Activated CD4-positive, alpha-beta T cell treated with anti-CD3 and anti-CD28 coated beads, Interleukin-2, amount 10 ng/mL, durations not matched to agents 24 days and 14 days (primary cell): ENCODE measurements at regions not wholly inside any gene's neighbourhood (a gene's known extent, or its start where the extent isn't known, plus 50 kb on each side); places are given as distances from the start of the nearest gene placed in this dataset.

Experiments
- DNase-seq: peaks from one replicate; pipeline ENCODE4 v3.0.0; 2022
- H3K27ac Mint-ChIP-seq: one replicate; pipeline ENCODE4 v1.8.0; 2022; ENCODE audit warnings: mild to moderate bottlenecking, mixed read lengths
- H3K27me3 Mint-ChIP-seq: one replicate; pipeline ENCODE4 v1.8.0; 2022; ENCODE audit warnings: mixed read lengths
- H3K36me3 Mint-ChIP-seq: one replicate; pipeline ENCODE4 v1.8.0; 2022; ENCODE audit warnings: low read depth, mild to moderate bottlenecking, mixed read lengths
- H3K4me1 Mint-ChIP-seq: one replicate; pipeline ENCODE4 v1.8.0; 2021; ENCODE audit warnings: mixed read lengths
- H3K4me3 Mint-ChIP-seq: one replicate; pipeline ENCODE4 v1.8.0; 2022; ENCODE audit warnings: mild to moderate bottlenecking, moderate library complexity, mixed read lengths
- H3K9me3 Mint-ChIP-seq: one replicate; pipeline ENCODE4 v1.8.0; 2021; ENCODE audit warnings: mixed read lengths
- intact Hi-C: fragments of 100-400 bp; cut with micrococcal nuclease; formaldehyde crosslinking; loops from one replicate; pipeline ENCODE4 v1.15.1; 2023

- peaks cover 20% of the 10 kb centered on the region for H3K27me3 Mint-ChIP-seq
- no peak overlapping the region for H3K4me3 Mint-ChIP-seq
- H3K9me3 Mint-ChIP-seq = no peaks in the 10 kb centered on the region
Measured at GRCh38 chr6:90917376-90917775, 330.5 kb upstream of the MAP3K7 start.

GRCh38 chr6:90916968-90917367, 330.1 kb upstream of the MAP3K7 start:
- intact Hi-C loops = no loop called here
- no peaks in the 10 kb centered on the region for H3K4me1 Mint-ChIP-seq
- peaks cover 20% of the 10 kb centered on the region for H3K27me3 Mint-ChIP-seq
- no peak for DNase-seq
- no peak overlapping the region for H3K27ac Mint-ChIP-seq
- H3K9me3 Mint-ChIP-seq = no peaks in the 10 kb centered on the region
- no peaks in the 10 kb centered on the region for H3K36me3 Mint-ChIP-seq
- no peak overlapping the region for H3K4me3 Mint-ChIP-seq

More at GRCh38 chr6:90917376-90917775, 330.5 kb upstream of the MAP3K7 start:
- H3K4me1 Mint-ChIP-seq = no peaks in the 10 kb centered on the region
- intact Hi-C loops = no loop called here
- DNase-seq = no peak
- H3K36me3 Mint-ChIP-seq = no peaks in the 10 kb centered on the region
- H3K27ac Mint-ChIP-seq = no peak overlapping the region

GRCh38 chr6:90915224-90915915, 328.5 kb upstream of the MAP3K7 start:
- DNase-seq = no peak
- Mint-ChIP-seq H3K4me1 (no peaks in the 10 kb centered on the region), H3K36me3 (no peaks in the 10 kb centered on the region), H3K4me3 (no peak overlapping the region), H3K27ac (no peak overlapping the region), H3K27me3 (peaks cover 16% of the 10 kb centered on the region), H3K9me3 (no peaks in the 10 kb centered on the region)
- intact Hi-C loops = no loop called here

- H3K36me3 Mint-ChIP-seq = no peaks in the 10 kb centered on the region
- no peak overlapping the region for H3K4me3 Mint-ChIP-seq
- H3K27me3 Mint-ChIP-seq = peaks cover 12% of the 10 kb centered on the region
- H3K27ac Mint-ChIP-seq = no peak overlapping the region
- no peak for DNase-seq
- no peaks in the 10 kb centered on the region for H3K9me3 Mint-ChIP-seq
- intact Hi-C loops = no loop called here
- no peaks in the 10 kb centered on the region for H3K4me1 Mint-ChIP-seq
Measured at GRCh38 chr6:90914312-90914711, 327.4 kb upstream of the MAP3K7 start.

- Mint-ChIP-seq H3K36me3 (no peaks in the 10 kb centered on the region), H3K9me3 (no peaks in the 10 kb centered on the region), H3K27ac (no peak overlapping the region), H3K27me3 (peaks cover 14% of the 10 kb centered on the region), H3K4me1 (no peaks in the 10 kb centered on the region), H3K4me3 (no peak overlapping the region)
- no peak for DNase-seq
- intact Hi-C loops = no loop called here
Measured at GRCh38 chr6:90913266-90913960, 326.5 kb upstream of the MAP3K7 start.

- Mint-ChIP-seq H3K4me3 (no peak overlapping the region), H3K4me1 (no peaks in the 10 kb centered on the region), H3K27ac (no peak overlapping the region), H3K36me3 (no peaks in the 10 kb centered on the region), H3K27me3 (peaks cover 11% of the 10 kb centered on the region), H3K9me3 (no peaks in the 10 kb centered on the region)
- DNase-seq = no peak
- intact Hi-C loops = no loop called here
Measured at GRCh38 chr6:90911642-90912041, 324.8 kb upstream of the MAP3K7 start.

GRCh38 chr6:90910893-90911292, 324.0 kb upstream of the MAP3K7 start:
- no peak for DNase-seq
- H3K27me3 Mint-ChIP-seq = peaks cover 8% of the 10 kb centered on the region
- no peaks in the 10 kb centered on the region for H3K4me1 Mint-ChIP-seq
- intact Hi-C loops = no loop called here
- H3K36me3 Mint-ChIP-seq = no peaks in the 10 kb centered on the region
- H3K9me3 Mint-ChIP-seq = no peaks in the 10 kb centered on the region
- H3K27ac Mint-ChIP-seq = no peak overlapping the region
- no peak overlapping the region for H3K4me3 Mint-ChIP-seq

GRCh38 chr6:90907931-90908655, 321.2 kb upstream of the MAP3K7 start:
- no peaks in the 10 kb centered on the region for H3K36me3 Mint-ChIP-seq
- DNase-seq = no peak
- H3K9me3 Mint-ChIP-seq = no peaks in the 10 kb centered on the region
- peaks cover 8% of the 10 kb centered on the region for H3K27me3 Mint-ChIP-seq
- H3K27ac Mint-ChIP-seq = no peak overlapping the region
- no peaks in the 10 kb centered on the region for H3K4me1 Mint-ChIP-seq
- intact Hi-C loops = no loop called here
- no peak overlapping the region for H3K4me3 Mint-ChIP-seq

GRCh38 chr6:90905351-90905750, 318.5 kb upstream of the MAP3K7 start:
- H3K27me3 Mint-ChIP-seq = peaks cover 5% of the 10 kb centered on the region
- H3K36me3 Mint-ChIP-seq = no peaks in the 10 kb centered on the region
- no peaks in the 10 kb centered on the region for H3K4me1 Mint-ChIP-seq
- no peak overlapping the region for H3K27ac Mint-ChIP-seq
- DNase-seq = no peak
- no peaks in the 10 kb centered on the region for H3K9me3 Mint-ChIP-seq
- no peak overlapping the region for H3K4me3 Mint-ChIP-seq
- intact Hi-C loops = no loop called here

- no peaks in the 10 kb centered on the region for H3K4me1 Mint-ChIP-seq
- intact Hi-C loops = no loop called here
- H3K36me3 Mint-ChIP-seq = no peaks in the 10 kb centered on the region
- H3K4me3 Mint-ChIP-seq = no peak overlapping the region
- H3K9me3 Mint-ChIP-seq = no peaks in the 10 kb centered on the region
- DNase-seq = no peak
- H3K27me3 Mint-ChIP-seq = peaks cover 8% of the 10 kb centered on the region
- no peak overlapping the region for H3K27ac Mint-ChIP-seq
Measured at GRCh38 chr6:90900034-90900433, 313.2 kb upstream of the MAP3K7 start.

GRCh38 chr6:90898763-90899162, 311.9 kb upstream of the MAP3K7 start:
- Mint-ChIP-seq H3K36me3 (no peaks in the 10 kb centered on the region), H3K9me3 (no peaks in the 10 kb centered on the region), H3K27ac (no peak overlapping the region), H3K4me1 (no peaks in the 10 kb centered on the region), H3K4me3 (no peak overlapping the region), H3K27me3 (peaks cover 8% of the 10 kb centered on the region)
- intact Hi-C loops = no loop called here
- DNase-seq = no peak

- H3K9me3 Mint-ChIP-seq = no peaks in the 10 kb centered on the region
- no peak for DNase-seq
- intact Hi-C loops = no loop called here
- H3K36me3 Mint-ChIP-seq = no peaks in the 10 kb centered on the region
- H3K4me1 Mint-ChIP-seq = no peaks in the 10 kb centered on the region
- H3K27me3 Mint-ChIP-seq = peaks cover 8% of the 10 kb centered on the region
- no peak overlapping the region for H3K27ac Mint-ChIP-seq
- no peak overlapping the region for H3K4me3 Mint-ChIP-seq
Measured at GRCh38 chr6:90896075-90896547, 309.2 kb upstream of the MAP3K7 start.

- no peaks in the 10 kb centered on the region for H3K9me3 Mint-ChIP-seq
Measured at GRCh38 chr6:90895299-90896074, 308.6 kb upstream of the MAP3K7 start.

More at GRCh38 chr6:90895299-90896074, 308.6 kb upstream of the MAP3K7 start:
- intact Hi-C loops = no loop called here
- H3K4me3 Mint-ChIP-seq = no peak overlapping the region
- no peak overlapping the region for H3K27ac Mint-ChIP-seq
- no peak for DNase-seq
- H3K27me3 Mint-ChIP-seq = peaks cover 8% of the 10 kb centered on the region
- no peaks in the 10 kb centered on the region for H3K36me3 Mint-ChIP-seq
- no peaks in the 10 kb centered on the region for H3K4me1 Mint-ChIP-seq
